Kidney (tissue), 13 donors: ENCODE measurements at regions not wholly inside any gene's neighbourhood (a gene's known extent, or its start where the extent isn't known, plus 50 kb on each side); places are given as distances from the start of the nearest gene placed in this dataset.
"Not testable (repeated sequence)": the region's sequence is repeated elsewhere in the genome, so short reads cannot be mapped to it uniquely, and the experiment has no call there.

Experiments used
- DNase-seq, 5 donors: peaks; one replicate each; pipeline ENCODE4 v3.0.0-alpha.2; 2013 to 2020
- FAIRE-seq: peaks from 2 replicates; lab custom pipeline; 2012; peaks lifted over from hg19 to GRCh38; lab: Jason Lieb, UNC
- H3K27ac ChIP-seq, 2 donors: one replicate each; pipeline ENCODE4 v1.7.0; 2013; ENCODE audit warnings: low read depth in 2 of 2, low read length in 2 of 2, inconsistent platforms in 1 of 2
- H3K27me3 ChIP-seq: one replicate; pipeline ENCODE4 v1.7.1; 2013; ENCODE audit warnings: low read length, inconsistent platforms; ENCODE audit not compliant: control insufficient read depth, insufficient read depth
- H3K36me3 ChIP-seq, 3 donors: one replicate each; pipeline versions ENCODE4 v1.7.0 to v1.7.1; 2013; ENCODE audit warnings: low read length in 3 of 3, control low read depth in 1 of 3, inconsistent platforms in 1 of 3; ENCODE audit not compliant: insufficient read depth in 3 of 3, control insufficient read depth in 2 of 3
- H3K4me1 ChIP-seq, 3 donors: one replicate each; pipeline versions ENCODE4 v1.7.0 to v1.7.1; 2013; ENCODE audit warnings: low read length in 3 of 3, inconsistent platforms in 1 of 3, low read depth in 1 of 3; ENCODE audit not compliant: control insufficient read depth in 2 of 3, insufficient read depth in 2 of 3
- H3K4me3 ChIP-seq, 3 donors: one replicate each; pipeline versions ENCODE4 v1.7.0 to v1.8.1; 2013; ENCODE audit warnings: low read length in 3 of 3, control low read depth in 1 of 3, inconsistent platforms in 1 of 3
- H3K9ac ChIP-seq, 3 donors: one replicate each; pipeline versions ENCODE4 v1.7.0 to v1.7.1; 2013; ENCODE audit warnings: low read length in 3 of 3, control low read depth in 1 of 3, inconsistent platforms in 1 of 3
- H3K9me3 ChIP-seq, 3 donors: one replicate each; pipeline versions ENCODE4 v1.7.0 to v1.7.1; 2013; ENCODE audit warnings: low read length in 3 of 3, control low read depth in 1 of 3, inconsistent platforms in 1 of 3; ENCODE audit not compliant: control insufficient read depth in 2 of 3, insufficient read depth in 1 of 3
- intact Hi-C: fragments of 100-400 bp; cut with DNase I; formaldehyde crosslinking; loops from one replicate; pipeline ENCODE4 v1.11.1; 2022
- TF ChIP-seq, protein P1 (sequence below): IDR thresholded peaks from 3 replicates; pipeline ENCODE4 v1.5.1; 2012; ENCODE audit warnings: mild to moderate bottlenecking, moderate library complexity, borderline replicate concordance; ENCODE audit not compliant: insufficient read depth; ENCODE audit errors: extremely low read depth
- donor health status: control.
- donor health status: control.
- donor health status: control.
- donor health status: control.
- donor health status: control.
- donor health status: DM: yes; HTN: yes; CAD: no.
- donor health status: Normal renal cell carcinoma (clear cell type).

DNA sequence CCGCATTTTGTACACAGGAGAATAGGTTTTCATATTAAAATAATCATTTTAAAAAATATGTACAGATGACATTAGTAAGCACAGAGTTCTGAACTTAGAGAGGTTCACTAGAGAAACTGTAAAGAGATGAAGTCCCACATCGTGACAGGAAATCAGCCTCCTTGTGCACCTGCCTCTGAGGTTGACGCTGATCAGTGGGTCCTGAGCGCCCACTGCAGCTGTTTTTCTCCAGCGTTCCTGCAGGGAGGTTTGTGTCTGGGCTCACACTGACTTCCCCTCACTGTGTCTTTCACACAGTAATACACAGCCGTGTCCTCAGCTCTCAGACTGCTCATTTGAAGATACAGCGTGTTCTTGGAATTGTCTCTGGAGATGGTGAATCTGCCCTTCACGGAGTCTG is 561.5 kb downstream of the TMEM121 start:
- Histone ChIP-seq H3K4me1 (no peaks in the 10 kb centered on the region), H3K9ac (no peak overlapping the region), H3K27me3 (no peaks in the 10 kb centered on the region), H3K36me3 (no peaks in the 10 kb centered on the region), H3K9me3 (no peaks in the 10 kb centered on the region), H3K4me3 (no peak overlapping the region), H3K27ac (no peak overlapping the region)
- TF ChIP-seq, protein P1, sequence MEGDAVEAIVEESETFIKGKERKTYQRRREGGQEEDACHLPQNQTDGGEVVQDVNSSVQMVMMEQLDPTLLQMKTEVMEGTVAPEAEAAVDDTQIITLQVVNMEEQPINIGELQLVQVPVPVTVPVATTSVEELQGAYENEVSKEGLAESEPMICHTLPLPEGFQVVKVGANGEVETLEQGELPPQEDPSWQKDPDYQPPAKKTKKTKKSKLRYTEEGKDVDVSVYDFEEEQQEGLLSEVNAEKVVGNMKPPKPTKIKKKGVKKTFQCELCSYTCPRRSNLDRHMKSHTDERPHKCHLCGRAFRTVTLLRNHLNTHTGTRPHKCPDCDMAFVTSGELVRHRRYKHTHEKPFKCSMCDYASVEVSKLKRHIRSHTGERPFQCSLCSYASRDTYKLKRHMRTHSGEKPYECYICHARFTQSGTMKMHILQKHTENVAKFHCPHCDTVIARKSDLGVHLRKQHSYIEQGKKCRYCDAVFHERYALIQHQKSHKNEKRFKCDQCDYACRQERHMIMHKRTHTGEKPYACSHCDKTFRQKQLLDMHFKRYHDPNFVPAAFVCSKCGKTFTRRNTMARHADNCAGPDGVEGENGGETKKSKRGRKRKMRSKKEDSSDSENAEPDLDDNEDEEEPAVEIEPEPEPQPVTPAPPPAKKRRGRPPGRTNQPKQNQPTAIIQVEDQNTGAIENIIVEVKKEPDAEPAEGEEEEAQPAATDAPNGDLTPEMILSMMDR = no peak
- intact Hi-C loops = no loop called here
- DNase-seq (no peak), FAIRE-seq (no peak)

DNA sequence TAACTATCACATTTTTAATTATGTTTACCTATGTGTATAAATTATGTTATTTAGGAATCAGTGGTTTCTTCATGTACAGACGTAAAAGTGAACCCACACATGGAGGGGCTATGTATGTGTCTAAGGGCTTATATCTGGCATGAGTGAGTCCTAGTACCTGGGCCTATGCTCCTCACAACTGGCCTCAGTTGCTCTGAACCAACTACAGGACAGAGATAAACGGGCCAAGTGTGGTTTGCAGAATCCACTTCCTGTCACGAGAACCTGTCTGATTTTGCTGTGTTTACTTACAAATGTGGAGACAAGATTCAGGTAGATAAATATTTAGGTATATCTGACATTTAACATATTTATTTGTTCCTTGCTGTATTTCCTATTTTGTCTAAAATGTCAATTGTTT is 562.5 kb downstream of the TMEM121 start:
- H3K27me3 ChIP-seq, H3K9me3 ChIP-seq, intact Hi-C loops, FAIRE-seq, H3K9ac ChIP-seq, H3K27ac ChIP-seq, H3K4me1 ChIP-seq, H3K36me3 ChIP-seq, H3K4me3 ChIP-seq, DNase-seq: not testable (repeated sequence)

DNA sequence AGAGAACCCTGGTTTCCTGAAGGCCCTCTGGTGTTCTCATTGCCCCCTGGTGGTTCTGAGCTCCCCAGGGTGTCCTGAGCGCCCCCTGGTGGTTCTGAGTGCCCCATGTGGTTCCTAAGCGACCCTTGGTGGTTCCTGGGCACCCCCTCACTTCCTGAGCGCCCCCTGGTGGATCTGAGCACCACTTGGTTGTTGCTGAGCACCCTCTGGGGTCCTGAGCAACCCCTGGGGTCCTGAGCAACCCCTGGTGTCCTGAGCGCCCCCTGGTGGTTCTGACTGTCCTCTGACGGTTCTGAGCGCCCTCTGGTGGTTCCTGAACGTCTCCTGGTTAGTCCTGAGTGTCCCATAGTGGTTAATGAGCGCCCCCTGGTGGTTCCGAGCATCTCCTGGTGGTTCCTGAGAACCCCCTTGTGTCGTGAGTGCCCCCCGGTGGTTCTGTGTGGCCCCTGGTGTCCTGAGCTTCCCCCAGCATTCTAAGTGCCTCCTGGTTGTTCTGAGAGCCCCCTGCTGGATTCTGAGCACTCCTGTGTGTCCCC is 568.3 kb downstream of the TMEM121 start:
- Histone ChIP-seq H3K27ac (no peak overlapping the region), H3K4me3 (no peak overlapping the region), H3K36me3 (no peaks in the 10 kb centered on the region), H3K9me3 (no peaks in the 10 kb centered on the region), H3K4me1 (no peaks in the 10 kb centered on the region), H3K27me3 (no peaks in the 10 kb centered on the region), H3K9ac (no peak overlapping the region)
- FAIRE-seq (no peak), DNase-seq (no peak)
- intact Hi-C loops = no loop called here
- TF ChIP-seq, protein P1 = no peak

DNA sequence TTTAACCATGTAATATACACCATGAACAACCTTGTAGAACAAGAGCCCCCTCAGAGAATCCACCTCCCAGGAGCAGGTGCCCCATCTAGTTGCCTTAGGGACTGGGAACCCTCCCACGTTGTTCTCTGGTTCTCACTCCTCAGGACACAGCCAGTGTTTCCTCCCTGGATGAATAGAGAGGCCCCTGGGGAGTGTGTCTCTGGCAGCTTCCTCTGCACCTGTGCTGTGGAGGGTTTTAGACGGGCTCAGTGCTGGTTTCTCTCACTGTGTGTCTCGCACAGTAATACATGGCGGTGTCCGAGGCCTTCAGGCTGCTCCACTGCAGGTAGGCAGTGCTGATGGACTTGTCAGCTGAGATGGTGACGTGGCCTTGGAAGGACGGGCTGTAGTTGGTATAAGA is 581.3 kb downstream of the TMEM121 start:
- Histone ChIP-seq H3K4me1 (no peaks in the 10 kb centered on the region), H3K4me3 (no peak overlapping the region), H3K9ac (no peak overlapping the region), H3K27ac (no peak overlapping the region), H3K9me3 (no peaks in the 10 kb centered on the region), H3K27me3 (no peaks in the 10 kb centered on the region), H3K36me3 (no peaks in the 10 kb centered on the region)
- TF ChIP-seq, protein P1 = no peak
- no peak for FAIRE-seq
- DNase-seq = no peak
- intact Hi-C loops = no loop called here
